K562 (cell line): ENCODE measurements at regions not wholly inside any gene's neighbourhood (a gene's known extent, or its start where the extent isn't known, plus 50 kb on each side); places are given as distances from the start of the nearest gene placed in this dataset.

Experiments used
- EWSR1 ChIP-seq: fragments of 450-650 bp; IDR thresholded peaks from 2 replicates; pipeline ENCODE4 v1.6.1; 2018; ENCODE audit warnings: borderline replicate concordance, mild to moderate bottlenecking, low read depth, moderate library complexity; ENCODE audit not compliant: partially characterized antibody
- PRMT5 ChIP-seq: sonication (generic); formaldehyde crosslinking; IDR thresholded peaks from 2 replicates; pipeline ENCODE4 v1.5.0; 2020; ENCODE audit warnings: missing genetic modification reagents

GRCh38 chr21:17389311-17389710 lies 123.5 kb upstream of the CXADR start:
- TF ChIP-seq EWSR1 (no peak), PRMT5 (CRISPR knock-in tag) (no peak)
